ENCODE measurements at regions not wholly inside any gene's neighbourhood (a gene's known extent, or its start where the extent isn't known, plus 50 kb on each side); places are given as distances from the start of the nearest gene placed in this dataset.

DNA sequence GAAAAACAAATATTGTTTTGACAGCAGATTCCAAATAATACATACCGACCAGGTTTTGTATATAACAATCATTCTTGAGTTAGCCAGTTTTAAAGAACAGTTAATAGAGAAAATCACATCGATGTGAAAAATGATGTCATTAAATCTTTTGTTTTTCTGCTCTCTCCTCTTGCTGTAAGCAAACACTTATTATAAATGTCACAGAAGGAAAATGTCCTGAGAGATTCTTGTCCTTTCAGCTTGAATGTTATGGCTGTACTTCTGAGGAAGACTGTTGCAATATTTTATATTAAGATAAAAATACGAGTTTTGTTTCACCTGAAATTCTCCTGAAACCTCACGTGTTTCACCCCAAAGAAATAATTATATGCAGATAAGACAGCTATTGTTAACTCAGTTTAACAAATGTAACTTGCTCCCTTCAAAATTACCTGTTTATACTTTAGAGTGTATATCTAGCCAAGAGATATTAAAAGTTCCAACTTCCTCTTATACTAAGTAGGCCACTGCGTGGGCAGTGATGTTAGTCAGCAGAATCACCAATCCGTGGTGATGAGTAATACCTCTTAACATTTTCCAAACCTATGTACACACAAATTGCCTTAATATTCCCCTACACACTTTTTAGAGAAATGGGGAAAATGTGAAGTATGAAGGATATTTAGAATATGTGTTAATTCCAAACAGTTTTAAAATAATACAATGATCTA, 1111.4 kb upstream of the CITED2 start:
- TF ChIP-seq, protein P1, sequence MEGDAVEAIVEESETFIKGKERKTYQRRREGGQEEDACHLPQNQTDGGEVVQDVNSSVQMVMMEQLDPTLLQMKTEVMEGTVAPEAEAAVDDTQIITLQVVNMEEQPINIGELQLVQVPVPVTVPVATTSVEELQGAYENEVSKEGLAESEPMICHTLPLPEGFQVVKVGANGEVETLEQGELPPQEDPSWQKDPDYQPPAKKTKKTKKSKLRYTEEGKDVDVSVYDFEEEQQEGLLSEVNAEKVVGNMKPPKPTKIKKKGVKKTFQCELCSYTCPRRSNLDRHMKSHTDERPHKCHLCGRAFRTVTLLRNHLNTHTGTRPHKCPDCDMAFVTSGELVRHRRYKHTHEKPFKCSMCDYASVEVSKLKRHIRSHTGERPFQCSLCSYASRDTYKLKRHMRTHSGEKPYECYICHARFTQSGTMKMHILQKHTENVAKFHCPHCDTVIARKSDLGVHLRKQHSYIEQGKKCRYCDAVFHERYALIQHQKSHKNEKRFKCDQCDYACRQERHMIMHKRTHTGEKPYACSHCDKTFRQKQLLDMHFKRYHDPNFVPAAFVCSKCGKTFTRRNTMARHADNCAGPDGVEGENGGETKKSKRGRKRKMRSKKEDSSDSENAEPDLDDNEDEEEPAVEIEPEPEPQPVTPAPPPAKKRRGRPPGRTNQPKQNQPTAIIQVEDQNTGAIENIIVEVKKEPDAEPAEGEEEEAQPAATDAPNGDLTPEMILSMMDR (IDR thresholded peaks at IDR 0.05), result no peak
- H3K4me1 Mint-ChIP-seq (ENCODE audit: unreplicated experiment), result peaks cover 45% of the 10 kb centered on the region
- peaks cover 21% of the 10 kb centered on the region for H3K9me3 Mint-ChIP-seq (ENCODE audit: unreplicated experiment)
- peak overlapping the region; percentile 1 for H3K4me3 Mint-ChIP-seq (ENCODE audit: unreplicated experiment)
- H3K36me3 Mint-ChIP-seq (ENCODE audit: unreplicated experiment), result peaks cover 11% of the 10 kb centered on the region
- peak overlapping the region; percentile 82 for H3K27ac Mint-ChIP-seq (ENCODE audit: unreplicated experiment)
- H3K27me3 Mint-ChIP-seq (ENCODE audit: unreplicated experiment), result no peaks in the 10 kb centered on the region
- no peak for DNase-seq (ENCODE audit: extremely low spot score, unreplicated experiment)

DNA sequence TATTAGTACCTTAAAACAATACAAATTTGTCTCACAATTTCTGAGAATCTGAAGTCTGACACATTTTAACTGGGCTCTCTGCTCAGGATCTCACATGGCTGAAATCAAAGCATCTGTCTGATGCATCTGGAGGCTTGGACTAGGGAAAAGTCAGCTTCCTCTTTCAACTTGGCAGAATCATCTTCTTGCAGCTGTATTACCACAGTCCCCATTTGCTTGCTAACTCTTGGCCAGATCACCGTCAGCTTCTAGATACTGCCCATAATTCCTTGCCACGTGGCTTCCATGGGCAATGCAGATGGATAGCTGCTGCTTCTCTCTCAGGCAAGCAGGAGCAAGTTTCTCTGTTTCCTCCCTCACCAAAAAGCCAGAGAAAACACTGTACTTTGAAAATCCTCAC, 1106.4 kb upstream of the CITED2 start:
- DNase-seq (ENCODE audit: extremely low spot score, unreplicated experiment), result no peak
- TF ChIP-seq, protein P1 (IDR thresholded peaks at IDR 0.05), result no peak
- Mint-ChIP-seq H3K27me3 (ENCODE audit: unreplicated experiment) (no peaks in the 10 kb centered on the region), H3K4me1 (ENCODE audit: unreplicated experiment) (peaks cover 22% of the 10 kb centered on the region), H3K36me3 (ENCODE audit: unreplicated experiment) (peaks cover 2% of the 10 kb centered on the region), H3K9me3 (ENCODE audit: unreplicated experiment) (peaks cover 8% of the 10 kb centered on the region), H3K27ac (ENCODE audit: unreplicated experiment) (no peak overlapping the region), H3K4me3 (ENCODE audit: unreplicated experiment) (no peak overlapping the region)

DNA sequence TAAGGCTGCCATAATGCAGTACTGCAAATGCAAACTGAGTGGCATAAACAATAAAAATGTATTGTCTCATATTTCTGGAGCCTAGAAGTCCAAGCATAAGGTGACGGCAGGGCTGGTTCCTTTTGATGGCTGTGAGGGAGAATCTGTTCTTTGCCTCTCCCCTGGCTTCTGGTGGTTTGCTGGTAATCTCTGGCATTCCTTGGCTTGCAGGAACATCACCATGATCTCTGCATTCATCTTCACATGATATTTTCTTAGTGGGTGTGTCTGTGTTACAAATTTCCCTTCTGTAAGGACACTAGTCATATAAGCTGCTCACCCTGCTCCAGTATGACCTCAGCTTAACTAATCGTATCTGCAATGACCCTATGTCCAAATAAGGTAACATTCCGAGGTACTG, 1104.2 kb upstream of the CITED2 start:
- H3K36me3 Mint-ChIP-seq (ENCODE audit: unreplicated experiment), result peaks cover 2% of the 10 kb centered on the region
- TF ChIP-seq, protein P1 (IDR thresholded peaks at IDR 0.05), result no peak

DNA sequence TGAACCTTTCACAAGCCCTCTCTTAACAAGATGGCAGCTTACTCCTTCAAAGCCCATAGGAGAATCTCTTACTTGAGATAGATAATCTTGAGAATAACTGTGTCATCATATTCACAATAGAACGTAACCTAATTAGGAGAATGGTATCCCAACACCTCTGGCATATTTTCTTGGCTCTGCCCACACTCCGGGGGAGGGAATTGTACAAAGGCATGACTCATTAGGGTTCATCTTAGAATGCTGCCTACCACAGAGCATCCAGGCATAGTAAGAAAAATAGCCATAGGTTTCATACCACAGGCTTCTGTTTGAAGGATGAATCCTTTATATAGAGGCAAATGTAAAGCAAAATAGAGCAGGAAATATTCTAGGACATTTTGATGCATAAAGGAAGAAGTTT, 1100.6 kb upstream of the CITED2 start:
- no peak overlapping the region for H3K4me3 Mint-ChIP-seq (ENCODE audit: unreplicated experiment)
- peaks cover 2% of the 10 kb centered on the region for H3K36me3 Mint-ChIP-seq (ENCODE audit: unreplicated experiment)
- TF ChIP-seq, protein P1 (IDR thresholded peaks at IDR 0.05), result no peak
- H3K27ac Mint-ChIP-seq (ENCODE audit: unreplicated experiment), result peak overlapping the region; percentile 28
- peaks cover 8% of the 10 kb centered on the region for H3K4me1 Mint-ChIP-seq (ENCODE audit: unreplicated experiment)
- peaks cover 17% of the 10 kb centered on the region for H3K9me3 Mint-ChIP-seq (ENCODE audit: unreplicated experiment)
- no peak for DNase-seq (ENCODE audit: extremely low spot score, unreplicated experiment)
- H3K27me3 Mint-ChIP-seq (ENCODE audit: unreplicated experiment), result no peaks in the 10 kb centered on the region

More for the DNA sequence above, 1104.2 kb upstream of the CITED2 start:
- DNase-seq (ENCODE audit: extremely low spot score, unreplicated experiment), result no peak
- Mint-ChIP-seq H3K9me3 (ENCODE audit: unreplicated experiment) (peaks cover 17% of the 10 kb centered on the region), H3K4me1 (ENCODE audit: unreplicated experiment) (peaks cover 12% of the 10 kb centered on the region), H3K27me3 (ENCODE audit: unreplicated experiment) (no peaks in the 10 kb centered on the region), H3K4me3 (ENCODE audit: unreplicated experiment) (no peak overlapping the region), H3K27ac (ENCODE audit: unreplicated experiment) (no peak overlapping the region)

DNA sequence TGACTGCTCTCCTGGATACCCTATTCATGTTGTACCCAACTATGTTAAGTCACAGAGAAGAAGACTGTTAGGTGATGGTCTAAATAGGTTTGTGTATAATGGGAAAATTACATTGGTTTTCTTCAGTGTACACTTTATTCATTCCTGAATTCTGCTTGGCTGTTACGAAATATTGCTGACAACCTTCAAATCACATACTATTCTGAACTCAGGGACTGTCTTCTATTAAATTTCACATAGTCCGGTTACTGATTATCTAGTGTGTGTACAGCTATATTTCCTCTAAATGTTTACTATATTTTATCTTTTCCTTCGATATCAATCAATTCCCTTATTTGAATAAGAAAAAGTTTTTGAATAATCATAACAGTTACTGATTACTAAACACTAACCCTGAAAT, 1090.3 kb upstream of the CITED2 start:
- no peak overlapping the region for H3K4me3 Mint-ChIP-seq (ENCODE audit: unreplicated experiment)
- H3K4me1 Mint-ChIP-seq (ENCODE audit: unreplicated experiment), result peaks cover 22% of the 10 kb centered on the region
- no peak for DNase-seq (ENCODE audit: extremely low spot score, unreplicated experiment)
- TF ChIP-seq, protein P1 (IDR thresholded peaks at IDR 0.05), result no peak
- H3K27me3 Mint-ChIP-seq (ENCODE audit: unreplicated experiment), result no peaks in the 10 kb centered on the region
- H3K36me3 Mint-ChIP-seq (ENCODE audit: unreplicated experiment), result peaks cover 6% of the 10 kb centered on the region
- H3K27ac Mint-ChIP-seq (ENCODE audit: unreplicated experiment), result no peak overlapping the region
- H3K9me3 Mint-ChIP-seq (ENCODE audit: unreplicated experiment), result peaks cover 34% of the 10 kb centered on the region

Data from osteocyte (in vitro differentiated cells).